Esophagus muscularis mucosa (tissue), 4 donors: ENCODE measurements at regions not wholly inside any gene's neighbourhood (a gene's known extent, or its start where the extent isn't known, plus 50 kb on each side); places are given as distances from the start of the nearest gene placed in this dataset.

Experiments
- DNase-seq: peaks from one replicate; pipeline ENCODE4 v3.0.0-alpha.2; 2017; ENCODE audit errors: extremely low spot score
- H3K27ac ChIP-seq, 4 donors: fragments of 200-600 bp; sonication (generic); replicated peaks in 1 of 4; 1 replicate in 3 of 4; 2 replicates in 1 of 4; pipeline ENCODE4 v1.5.1; 2016 to 2019; ENCODE audit warnings: mild to moderate bottlenecking in 1 of 4
- H3K27me3 ChIP-seq, 4 donors: fragments of 200-600 bp; sonication (generic); one replicate each; pipeline versions ENCODE4 v1.5.1 to v1.6.0; 2016 to 2019
- H3K36me3 ChIP-seq, 4 donors: fragments of 200-600 bp; sonication (generic); one replicate each; pipeline ENCODE4 v1.5.1; 2016 to 2019
- H3K4me1 ChIP-seq, 4 donors: fragments of 200-600 bp; sonication (generic); one replicate each; pipeline ENCODE4 v1.5.1; 2016 to 2019
- H3K4me3 ChIP-seq, 4 donors: fragments of 200-600 bp; sonication (generic); 1 replicate in 2 of 4; 2 replicates in 2 of 4; pipeline ENCODE4 v1.5.1; 2016 to 2019; ENCODE audit warnings: mild to moderate bottlenecking in 4 of 4, moderate library complexity in 1 of 4
- H3K9me3 ChIP-seq, 4 donors: fragments of 200-600 bp; sonication (generic); 1 replicate in 3 of 4; 2 replicates in 1 of 4; pipeline ENCODE4 v1.5.1; 2016 to 2019
- EP300 ChIP-seq: sonication (generic); formaldehyde crosslinking; IDR thresholded peaks from one replicate; pipeline ENCODE4 v1.6.1; 2017; ENCODE audit warnings: antibody characterized with exemption
- POLR2A ChIP-seq: fragments of 450-650 bp; IDR thresholded peaks from one replicate; pipeline ENCODE4 v1.6.1; 2017; ENCODE audit warnings: antibody characterized with exemption, moderate library complexity, mild to moderate bottlenecking, low read depth
- POLR2AphosphoS5 ChIP-seq, 2 donors: sonication (generic); formaldehyde crosslinking; IDR thresholded peaks; one replicate each; pipeline ENCODE4 v1.6.1; 2017; ENCODE audit warnings: antibody characterized with exemption in 2 of 2
- WGBS: methylation state at CpG from one replicate; pipeline ENCODE4 v1.1.5; 2018; 5-methylcytosine and 5-hydroxymethylcytosine counted together
- intact Hi-C: fragments of 100-400 bp; cut with DNase I; formaldehyde crosslinking; loops from one replicate; pipeline ENCODE4 v1.15.1; 2023
- TF ChIP-seq, protein P1 (sequence below), 3 experiments: fragments of 200-600 bp in 2 of 3; fragments of 450-650 bp in 1 of 3; sonication (generic) in 2 of 3; IDR thresholded peaks; one replicate each; pipeline ENCODE4 v1.5.1; 2017 to 2019; ENCODE audit warnings: antibody characterized with exemption in 3 of 3, mild to moderate bottlenecking in 2 of 3, moderate library complexity in 1 of 3

DNA sequence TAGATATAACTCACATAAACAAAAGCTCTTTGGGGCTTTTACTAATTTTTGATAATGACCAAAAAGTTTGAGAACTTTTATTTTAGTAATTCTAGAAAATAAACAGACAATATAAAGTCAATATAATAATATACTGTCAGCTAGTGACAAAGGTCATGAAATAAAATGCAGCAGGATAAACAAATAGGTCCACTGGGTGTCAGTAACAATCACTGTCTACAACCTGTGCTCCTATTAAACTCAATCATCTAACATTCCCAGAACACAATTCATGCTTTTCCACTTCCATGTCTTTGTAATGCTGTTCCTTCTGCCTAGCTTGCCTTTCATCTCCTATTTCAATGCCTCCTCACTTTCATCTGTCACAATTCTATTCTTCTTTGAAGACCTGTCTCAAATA, 186.1 kb downstream of the GIPC2 start:
- Histone ChIP-seq H3K4me3 (no peak overlapping the region), H3K4me1 (peaks cover 0 to 8% (median 0%) of the 10 kb centered on the region in 4 donors), H3K36me3 (no peaks in the 10 kb centered on the region), H3K27me3 (no peaks in the 10 kb centered on the region), H3K27ac (no peak overlapping the region), H3K9me3 (peaks cover 0 to 9% (median 3%) of the 10 kb centered on the region in 4 donors)
- TF ChIP-seq POLR2A (no peak), POLR2AphosphoS5 (IDR thresholded peaks at IDR 0.05) (no peak), EP300 (no peak)
- TF ChIP-seq, protein P1, sequence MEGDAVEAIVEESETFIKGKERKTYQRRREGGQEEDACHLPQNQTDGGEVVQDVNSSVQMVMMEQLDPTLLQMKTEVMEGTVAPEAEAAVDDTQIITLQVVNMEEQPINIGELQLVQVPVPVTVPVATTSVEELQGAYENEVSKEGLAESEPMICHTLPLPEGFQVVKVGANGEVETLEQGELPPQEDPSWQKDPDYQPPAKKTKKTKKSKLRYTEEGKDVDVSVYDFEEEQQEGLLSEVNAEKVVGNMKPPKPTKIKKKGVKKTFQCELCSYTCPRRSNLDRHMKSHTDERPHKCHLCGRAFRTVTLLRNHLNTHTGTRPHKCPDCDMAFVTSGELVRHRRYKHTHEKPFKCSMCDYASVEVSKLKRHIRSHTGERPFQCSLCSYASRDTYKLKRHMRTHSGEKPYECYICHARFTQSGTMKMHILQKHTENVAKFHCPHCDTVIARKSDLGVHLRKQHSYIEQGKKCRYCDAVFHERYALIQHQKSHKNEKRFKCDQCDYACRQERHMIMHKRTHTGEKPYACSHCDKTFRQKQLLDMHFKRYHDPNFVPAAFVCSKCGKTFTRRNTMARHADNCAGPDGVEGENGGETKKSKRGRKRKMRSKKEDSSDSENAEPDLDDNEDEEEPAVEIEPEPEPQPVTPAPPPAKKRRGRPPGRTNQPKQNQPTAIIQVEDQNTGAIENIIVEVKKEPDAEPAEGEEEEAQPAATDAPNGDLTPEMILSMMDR (IDR thresholded peaks at IDR 0.05) = no peak
- intact Hi-C loops = no loop called here
- no peak for DNase-seq

DNA sequence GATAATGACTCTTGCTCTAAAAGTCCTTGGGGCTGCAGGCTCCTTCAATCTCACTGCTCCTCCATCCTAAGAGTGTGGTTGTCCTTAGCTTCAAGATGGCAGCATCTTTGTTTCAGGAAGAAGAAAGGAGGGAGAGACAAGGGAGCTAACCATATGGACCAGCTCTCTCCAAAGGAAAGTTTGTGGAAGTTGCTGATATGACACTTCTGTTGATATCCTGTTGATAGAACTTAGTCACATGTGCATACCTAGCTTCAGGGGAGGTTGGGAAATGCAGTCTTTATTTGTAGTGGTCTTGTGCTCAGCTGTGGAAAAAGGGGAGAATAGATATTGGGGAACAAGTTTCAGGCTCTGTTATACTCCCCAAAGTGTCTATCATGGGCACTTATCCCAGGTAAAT, 186.9 kb downstream of the GIPC2 start:
- DNase-seq = no peak
- no peaks in the 10 kb centered on the region for H3K36me3 ChIP-seq
- peaks cover 0 to 6% (median 0%) of the 10 kb centered on the region in 4 donors for H3K4me1 ChIP-seq
- no peak overlapping the region for H3K27ac ChIP-seq
- no peak overlapping the region for H3K4me3 ChIP-seq
- peaks cover 0 to 2% (median 0%) of the 10 kb centered on the region in 4 donors for H3K9me3 ChIP-seq
- no peaks in the 10 kb centered on the region for H3K27me3 ChIP-seq
- intact Hi-C loops = no loop called here
- no peak for TF ChIP-seq POLR2AphosphoS5 (IDR thresholded peaks at IDR 0.05)
- TF ChIP-seq POLR2A = no peak
- no peak for TF ChIP-seq EP300
- TF ChIP-seq, protein P1 (IDR thresholded peaks at IDR 0.05) = no peak

DNA sequence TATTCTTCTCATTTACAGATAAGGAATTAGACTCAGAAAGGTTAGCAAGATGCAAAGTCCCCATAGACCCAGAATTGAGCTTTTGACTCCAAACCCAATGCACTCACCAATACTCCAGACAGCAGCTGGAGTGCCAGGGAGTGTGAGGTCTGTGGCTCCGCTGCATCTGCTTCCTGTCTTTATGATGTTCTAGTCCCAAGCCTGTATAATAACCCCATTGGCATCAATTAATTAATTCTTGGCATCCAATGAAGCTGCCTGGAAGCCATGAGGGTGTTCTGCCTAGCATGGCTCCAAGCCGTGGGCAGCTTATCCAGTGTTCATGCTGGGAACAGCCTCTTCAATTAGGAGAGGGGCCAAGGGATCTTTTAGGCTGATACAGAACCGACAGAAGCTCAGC, 188.7 kb downstream of the GIPC2 start:
- H3K4me3 ChIP-seq = no peak overlapping the region
- no peaks in the 10 kb centered on the region for H3K36me3 ChIP-seq
- no peaks in the 10 kb centered on the region for H3K9me3 ChIP-seq
- WGBS = 63% methylated on average over 3 of the region's 3 CpGs
- TF ChIP-seq, protein P1 (IDR thresholded peaks at IDR 0.05) = no peak
- TF ChIP-seq EP300 (no peak), POLR2A (no peak), POLR2AphosphoS5 (IDR thresholded peaks at IDR 0.05) (no peak)
- no peak for DNase-seq
- intact Hi-C loops = no loop called here
- H3K27ac ChIP-seq = no peak overlapping the region
- no peaks in the 10 kb centered on the region for H3K4me1 ChIP-seq
- no peaks in the 10 kb centered on the region for H3K27me3 ChIP-seq

DNA sequence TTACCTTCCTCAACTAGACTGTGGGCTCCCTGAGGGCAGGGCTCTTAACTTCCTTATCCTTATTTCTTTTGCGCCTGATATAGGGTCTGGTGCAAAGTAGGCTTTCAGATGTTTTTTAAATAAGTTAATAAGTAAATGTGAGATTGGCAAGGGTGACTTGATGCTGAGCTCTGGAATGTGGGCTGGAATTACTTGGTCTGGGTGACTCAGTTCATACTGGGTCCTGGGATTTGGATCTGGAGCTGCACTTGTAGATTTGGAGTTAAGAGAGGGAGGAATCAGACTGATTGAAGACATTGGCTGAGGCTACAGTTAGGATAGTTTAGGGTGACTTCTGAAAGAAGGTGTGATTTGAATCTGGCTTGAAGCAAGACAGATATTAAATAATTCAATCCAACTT, 190.9 kb downstream of the GIPC2 start:
- Histone ChIP-seq H3K4me1 (peaks cover 0 to 8% (median 2%) of the 10 kb centered on the region in 4 donors), H3K4me3 (no peak overlapping the region), H3K36me3 (no peaks in the 10 kb centered on the region), H3K27ac (no peak overlapping the region), H3K27me3 (no peaks in the 10 kb centered on the region), H3K9me3 (no peaks in the 10 kb centered on the region)
- no peak for DNase-seq
- TF ChIP-seq POLR2AphosphoS5 (IDR thresholded peaks at IDR 0.05) (no peak), POLR2A (no peak), EP300 (no peak)
- TF ChIP-seq, protein P1 (IDR thresholded peaks at IDR 0.05) = no peak
- WGBS = 95% methylated on average over 1 of the region's 1 CpG
- intact Hi-C loops = no loop called here

DNA sequence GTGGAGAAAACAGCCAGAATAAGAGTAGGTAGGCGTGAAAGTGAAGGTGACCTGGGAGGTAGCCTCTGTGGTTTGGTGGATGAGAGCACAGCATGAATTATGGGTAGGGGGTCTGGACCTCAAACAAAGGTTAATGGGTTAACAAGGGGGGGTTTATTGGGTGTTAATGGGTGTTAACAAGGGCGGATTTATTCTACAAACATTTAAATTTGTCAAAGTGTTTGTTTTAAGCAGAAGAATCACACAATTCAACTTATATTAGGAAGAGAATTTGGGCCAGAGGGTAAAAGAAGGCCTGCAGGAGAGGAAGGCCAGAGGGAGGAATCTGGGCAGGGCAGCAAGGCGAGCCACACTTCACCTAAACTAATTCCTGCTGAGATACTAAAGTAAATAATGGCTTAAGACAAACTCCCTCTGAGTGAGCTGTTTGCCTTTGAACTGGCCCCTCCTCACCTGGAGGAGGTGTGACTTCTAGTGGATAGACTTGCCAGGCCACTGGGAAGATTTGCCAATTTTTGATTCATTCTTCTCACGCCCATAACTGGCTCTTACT, 191.7 kb downstream of the GIPC2 start:
- intact Hi-C loops = no loop called here
- Histone ChIP-seq H3K4me3 (no peak overlapping the region), H3K36me3 (no peaks in the 10 kb centered on the region), H3K4me1 (peaks cover 0 to 8% (median 2%) of the 10 kb centered on the region in 4 donors), H3K9me3 (no peaks in the 10 kb centered on the region), H3K27ac (no peak overlapping the region), H3K27me3 (no peaks in the 10 kb centered on the region)
- WGBS = 48% methylated on average over 4 of the region's 4 CpGs
- TF ChIP-seq, protein P1 (IDR thresholded peaks at IDR 0.05) = no peak
- TF ChIP-seq POLR2AphosphoS5 (IDR thresholded peaks at IDR 0.05) (no peak), EP300 (no peak), POLR2A (no peak)
- DNase-seq = no peak
